Stimulated activated CD4-positive, alpha-beta T cell treated with anti-CD3 and anti-CD28 coated beads, TNF-alpha, amount 100 ng/mL, for 24 hours (primary cell): ENCODE measurements at regions not wholly inside any gene's neighbourhood (a gene's known extent, or its start where the extent isn't known, plus 50 kb on each side); places are given as distances from the start of the nearest gene placed in this dataset.

Source experiments
- DNase-seq, 3 experiments: peaks; one replicate each; pipeline ENCODE4 v3.0.0-alpha.2; 2020; ENCODE audit warnings: low read depth in 3 of 3

- no peak for DNase-seq
Observed at GRCh38 chr1:61523893-61524605, 200.9 kb downstream of the TM2D1 start.

- DNase-seq = no peak
Observed at GRCh38 chr1:61523229-61523628, 201.7 kb downstream of the TM2D1 start.

- DNase-seq = no peak
Observed at GRCh38 chr1:61520401-61520800, 204.5 kb downstream of the TM2D1 start.

- no peak for DNase-seq
Observed at GRCh38 chr1:61519631-61520030, 205.3 kb downstream of the TM2D1 start.

GRCh38 chr1:61518670-61519400, 206.1 kb downstream of the TM2D1 start:
- DNase-seq = no peak

- no peak for DNase-seq
Observed at GRCh38 chr1:61517345-61517744, 207.6 kb downstream of the TM2D1 start.

GRCh38 chr1:61515096-61515495, 209.8 kb downstream of the TM2D1 start:
- DNase-seq = no peak
